ENCODE measurements at regions not wholly inside any gene's neighbourhood (a gene's known extent, or its start where the extent isn't known, plus 50 kb on each side); places are given as distances from the start of the nearest gene placed in this dataset.

DNA sequence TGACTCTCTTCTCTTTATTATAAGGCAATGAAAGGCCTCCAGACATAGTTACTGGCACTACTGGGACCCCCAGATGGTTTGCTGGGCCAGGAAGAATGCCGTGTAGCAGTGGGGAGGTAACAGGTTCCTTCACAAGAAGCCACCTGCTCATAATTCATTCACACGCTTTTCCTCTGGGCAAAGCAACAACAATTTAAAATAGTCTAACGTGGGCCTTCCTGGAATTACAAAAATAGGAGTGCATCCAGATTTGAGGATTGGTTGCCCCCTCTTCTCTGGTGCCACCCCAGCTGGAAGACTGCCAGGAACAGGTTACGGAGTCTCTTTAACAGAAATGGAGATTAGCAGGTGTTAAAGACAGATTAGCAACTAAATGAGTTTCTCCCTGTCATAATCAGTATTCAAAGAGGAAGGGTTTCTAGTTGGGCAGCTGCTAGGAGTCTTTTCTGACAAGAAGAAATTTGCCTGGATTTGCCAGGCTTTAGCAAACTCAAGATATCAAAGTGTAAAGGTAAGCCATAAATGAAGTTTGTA lies 409.6 kb downstream of the NPIPA8 start:
- TF ChIP-seq, protein P1, sequence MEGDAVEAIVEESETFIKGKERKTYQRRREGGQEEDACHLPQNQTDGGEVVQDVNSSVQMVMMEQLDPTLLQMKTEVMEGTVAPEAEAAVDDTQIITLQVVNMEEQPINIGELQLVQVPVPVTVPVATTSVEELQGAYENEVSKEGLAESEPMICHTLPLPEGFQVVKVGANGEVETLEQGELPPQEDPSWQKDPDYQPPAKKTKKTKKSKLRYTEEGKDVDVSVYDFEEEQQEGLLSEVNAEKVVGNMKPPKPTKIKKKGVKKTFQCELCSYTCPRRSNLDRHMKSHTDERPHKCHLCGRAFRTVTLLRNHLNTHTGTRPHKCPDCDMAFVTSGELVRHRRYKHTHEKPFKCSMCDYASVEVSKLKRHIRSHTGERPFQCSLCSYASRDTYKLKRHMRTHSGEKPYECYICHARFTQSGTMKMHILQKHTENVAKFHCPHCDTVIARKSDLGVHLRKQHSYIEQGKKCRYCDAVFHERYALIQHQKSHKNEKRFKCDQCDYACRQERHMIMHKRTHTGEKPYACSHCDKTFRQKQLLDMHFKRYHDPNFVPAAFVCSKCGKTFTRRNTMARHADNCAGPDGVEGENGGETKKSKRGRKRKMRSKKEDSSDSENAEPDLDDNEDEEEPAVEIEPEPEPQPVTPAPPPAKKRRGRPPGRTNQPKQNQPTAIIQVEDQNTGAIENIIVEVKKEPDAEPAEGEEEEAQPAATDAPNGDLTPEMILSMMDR (IDR thresholded peaks at IDR 0.05; ENCODE audit: low read depth, low read length, missing control alignments): no peak
- no peak overlapping the region for H3K4me3 ChIP-seq (ENCODE audit: low read depth, low read length)
- DNase-seq (ENCODE audit: low read depth): no peak
- in situ Hi-C loops (cut with HindIII; ENCODE audit: low sequenced_read_pairs): no loop called here

DNA sequence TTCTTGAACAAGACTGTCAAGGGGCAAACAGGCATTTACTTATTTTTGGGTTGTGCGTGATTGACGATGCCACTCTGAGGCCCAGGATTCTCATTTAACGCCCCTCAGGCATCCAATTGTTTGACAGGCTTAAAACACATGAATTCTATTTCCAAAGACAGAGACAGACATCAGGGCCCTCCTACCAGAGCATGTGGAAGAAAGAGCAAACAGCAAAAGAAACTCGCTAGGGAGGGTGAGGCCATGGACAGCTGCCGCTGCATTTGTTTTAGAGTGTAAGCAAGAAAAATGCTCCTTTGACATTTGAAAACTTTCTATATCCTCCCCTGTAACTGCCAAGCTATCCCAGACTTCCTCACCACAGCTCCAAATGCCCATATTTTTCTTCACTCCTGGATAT lies 410.1 kb downstream of the NPIPA8 start:
- no peak overlapping the region for H3K4me3 ChIP-seq (ENCODE audit: low read depth, low read length)
- in situ Hi-C loops (cut with HindIII; ENCODE audit: low sequenced_read_pairs): no loop called here
- no peak for DNase-seq (ENCODE audit: low read depth)
- TF ChIP-seq, protein P1 (IDR thresholded peaks at IDR 0.05; ENCODE audit: low read depth, low read length, missing control alignments): no peak

DNA sequence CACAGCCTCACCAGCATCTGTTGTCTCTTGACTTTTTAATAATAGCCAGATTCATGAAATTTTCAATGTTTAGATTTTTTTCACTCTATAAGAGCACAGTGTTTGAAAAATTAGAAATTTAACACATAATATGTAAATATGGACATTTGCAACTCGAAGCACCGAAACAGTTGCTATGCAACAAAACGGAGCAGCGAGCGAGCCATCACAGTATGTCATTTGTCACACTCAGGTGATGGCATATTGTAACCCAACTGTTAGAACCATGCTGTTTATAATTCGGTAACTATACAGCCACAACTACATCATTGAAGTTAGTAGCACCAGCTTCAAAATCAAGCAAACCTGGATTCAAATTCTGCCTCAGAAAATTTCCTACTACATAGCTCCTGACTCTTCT lies 410.8 kb downstream of the NPIPA8 start:
- in situ Hi-C loops (cut with HindIII; ENCODE audit: low sequenced_read_pairs): no loop called here
- no peak overlapping the region for H3K4me3 ChIP-seq (ENCODE audit: low read depth, low read length)
- TF ChIP-seq, protein P1 (IDR thresholded peaks at IDR 0.05; ENCODE audit: low read depth, low read length, missing control alignments): no peak
- no peak for DNase-seq (ENCODE audit: low read depth)

DNA sequence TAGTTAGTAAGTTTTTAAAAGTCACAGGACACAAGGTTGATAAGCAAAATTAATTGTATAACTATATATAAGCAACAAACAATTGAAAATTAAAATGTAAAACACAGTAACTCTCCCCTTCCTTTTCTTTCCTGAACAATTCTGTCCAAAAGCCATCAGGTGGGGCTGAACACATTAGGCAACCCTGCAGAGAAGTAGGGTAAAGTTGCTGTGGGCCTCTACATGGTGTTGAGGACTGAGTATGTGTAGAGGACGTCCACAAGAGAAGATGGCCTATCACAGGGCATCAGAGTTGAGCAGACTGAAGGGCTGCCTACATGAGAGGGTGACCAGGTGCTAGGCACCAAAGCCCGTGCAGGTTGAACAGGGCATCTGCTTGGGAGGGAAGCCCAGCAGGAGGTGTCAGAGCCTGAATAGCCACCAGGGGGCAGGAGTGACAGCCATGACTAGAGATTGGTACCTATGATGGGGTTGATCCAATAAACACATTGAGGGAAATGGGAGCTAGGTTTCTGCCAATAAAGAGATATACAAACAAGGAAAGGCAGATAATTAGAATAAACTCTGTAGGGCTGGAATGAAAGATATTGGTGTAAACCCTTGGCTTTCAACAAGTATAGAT lies 415.1 kb downstream of the NPIPA8 start:
- in situ Hi-C loops (cut with HindIII; ENCODE audit: low sequenced_read_pairs): no loop called here
- no peak overlapping the region for H3K4me3 ChIP-seq (ENCODE audit: low read depth, low read length)
- DNase-seq (ENCODE audit: low read depth): no peak
- TF ChIP-seq, protein P1 (IDR thresholded peaks at IDR 0.05; ENCODE audit: low read depth, low read length, missing control alignments): peak; percentile 12

DNA sequence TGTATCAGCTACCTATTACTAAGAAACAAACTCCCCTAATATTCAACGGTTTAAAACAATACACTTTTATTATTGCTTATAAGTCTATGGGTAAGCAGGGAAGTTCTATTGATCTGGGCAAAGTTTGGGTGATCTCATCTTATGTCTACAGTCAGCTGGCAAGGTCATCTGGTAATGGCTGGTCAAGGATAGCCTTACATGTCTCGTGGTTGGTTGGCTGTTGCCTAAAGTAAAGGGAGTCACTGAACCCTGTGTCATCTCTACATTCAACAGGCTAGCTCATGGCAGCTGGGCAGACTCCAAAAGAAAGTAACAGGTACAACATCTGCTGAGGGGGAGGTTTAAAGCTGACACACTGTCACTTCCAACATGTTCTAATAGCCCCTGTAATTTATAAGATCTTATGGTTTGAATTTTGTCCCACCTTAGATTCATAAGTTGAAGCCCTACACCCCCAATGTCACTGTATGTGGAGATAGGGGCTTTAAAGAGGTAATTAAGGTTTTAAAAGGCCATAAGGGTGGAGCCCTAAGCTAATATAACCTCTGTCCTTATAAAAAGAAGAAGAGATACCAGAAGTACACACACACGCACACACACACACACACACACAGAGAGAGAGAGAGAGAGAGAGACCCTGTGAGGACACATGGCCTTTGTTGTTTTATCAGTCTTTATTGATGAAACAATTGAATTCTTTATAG lies 419.1 kb downstream of the NPIPA8 start:
- no peak overlapping the region for H3K4me3 ChIP-seq (ENCODE audit: low read depth, low read length)
- TF ChIP-seq, protein P1 (IDR thresholded peaks at IDR 0.05; ENCODE audit: low read depth, low read length, missing control alignments): no peak
- in situ Hi-C loops (cut with HindIII; ENCODE audit: low sequenced_read_pairs): no loop called here
- DNase-seq (ENCODE audit: low read depth): no peak

DNA sequence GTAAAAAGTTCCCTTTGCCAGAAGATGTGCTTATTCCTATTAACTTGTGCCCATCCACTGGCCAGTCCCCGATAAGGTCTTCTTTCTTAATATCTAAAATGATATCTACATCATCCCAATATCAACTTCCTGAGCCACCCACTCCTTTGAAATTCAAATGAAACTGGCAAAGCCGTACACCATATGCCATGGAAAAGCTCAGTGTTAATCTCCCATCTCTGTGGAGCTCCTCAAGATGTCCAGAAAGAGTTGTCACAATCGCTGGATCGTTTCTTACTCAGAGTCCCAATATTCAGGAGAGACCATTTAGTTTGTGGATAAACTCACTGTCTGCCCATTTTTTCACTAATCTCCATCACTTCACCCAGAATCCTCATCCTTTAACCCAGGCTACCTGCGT lies 420.7 kb downstream of the NPIPA8 start:
- DNase-seq (ENCODE audit: low read depth): no peak
- TF ChIP-seq, protein P1 (IDR thresholded peaks at IDR 0.05; ENCODE audit: low read depth, low read length, missing control alignments): no peak
- in situ Hi-C loops (cut with HindIII; ENCODE audit: low sequenced_read_pairs): no loop called here
- H3K4me3 ChIP-seq (ENCODE audit: low read depth, low read length): no peak overlapping the region

All from astrocyte of the cerebellum (primary cell).